HEK293 (cell line): ENCODE measurements at regions not wholly inside any gene's neighbourhood (a gene's known extent, or its start where the extent isn't known, plus 50 kb on each side); places are given as distances from the start of the nearest gene placed in this dataset.

ENCODE experiments used
- CTCF ChIA-PET: fragments of 350-600 bp; formaldehyde crosslinking; extraction: SDS; loops from one replicate; lab custom pipeline; 2021; ENCODE audit warnings: antibody characterized with exemption; lab: Yijun Ruan, JAX
- POLR2A ChIA-PET: fragments of 300-600 bp; formaldehyde crosslinking; extraction: SDS; loops from one replicate; lab custom pipeline; 2020; ENCODE audit warnings: antibody characterized with exemption, inconsistent platforms; lab: Yijun Ruan, JAX
- H3K27ac ChIP-seq: fragments of 200-500 bp; sonication (Bioruptor generic); 2 replicates; pipeline ENCODE4 v1.5.1; 2014; ENCODE audit warnings: low read depth, low read length, control low read depth, inconsistent platforms; ENCODE audit errors: extremely low read depth
- H3K36me3 ChIP-seq, 2 experiments: fragments of 200-500 bp in 1 of 2; sonication (Bioruptor generic) in 1 of 2; 1 replicate in 1 of 2; 2 replicates in 1 of 2; pipeline ENCODE4 v1.5.1; 2014 to 2017; ENCODE audit warnings: inconsistent platforms in 2 of 2, low read length in 2 of 2; ENCODE audit not compliant: control insufficient read depth in 2 of 2, insufficient read depth in 1 of 2
- H3K4me1 ChIP-seq: fragments of 200-500 bp; sonication (Bioruptor generic); 2 replicates; pipeline ENCODE4 v1.5.1; 2014; ENCODE audit warnings: mild to moderate bottlenecking, low read length, inconsistent platforms; ENCODE audit not compliant: control insufficient read depth, insufficient read depth
- H3K4me3 ChIP-seq: 2 replicates; pipeline ENCODE4 v1.5.1; 2011; ENCODE audit warnings: low read depth, mild to moderate bottlenecking, control low read depth, low read length, moderate library complexity
- H3K9me3 ChIP-seq: fragments of 200-500 bp; sonication (Bioruptor generic); 2 replicates; pipeline ENCODE4 v1.5.1; 2014; ENCODE audit warnings: low read depth, low read length, inconsistent platforms; ENCODE audit not compliant: control insufficient read depth, insufficient read depth
- BCL11A ChIP-seq: fragments of 450-650 bp; formaldehyde crosslinking; IDR thresholded peaks from 2 replicates; pipeline ENCODE4 v1.5.1; 2016; ENCODE audit warnings: low read depth, missing biosample characterization, missing genetic modification characterization
- HIC1 ChIP-seq: fragments of 450-650 bp; formaldehyde crosslinking; IDR thresholded peaks from 2 replicates; pipeline ENCODE4 v1.5.1; 2016; ENCODE audit warnings: missing biosample characterization, missing genetic modification characterization
- HOXC10 ChIP-seq: sonication (generic); formaldehyde crosslinking; IDR thresholded peaks from 2 replicates; pipeline ENCODE4 v1.8.1; 2023; ENCODE audit warnings: mild to moderate bottlenecking, missing genetic modification reagents
- KLF10 ChIP-seq: fragments of 450-650 bp; IDR thresholded peaks from 2 replicates; pipeline ENCODE4 v1.5.1; 2018; ENCODE audit warnings: missing biosample characterization, mild to moderate bottlenecking, missing genetic modification characterization
- KLF9 ChIP-seq: fragments of 450-650 bp; formaldehyde crosslinking; IDR thresholded peaks from 2 replicates; pipeline ENCODE4 v1.5.1; 2016; ENCODE audit warnings: missing biosample characterization, missing genetic modification characterization, low read depth
- TCF7L2 ChIP-seq: IDR thresholded peaks from 2 replicates; pipeline ENCODE4 v1.6.1; 2011; ENCODE audit warnings: low read depth, mild to moderate bottlenecking, inconsistent platforms, low read length, moderate library complexity, borderline replicate concordance
- WT1 ChIP-seq: fragments of 450-650 bp; formaldehyde crosslinking; IDR thresholded peaks from 2 replicates; pipeline ENCODE4 v1.5.1; 2016; ENCODE audit warnings: missing biosample characterization, missing genetic modification characterization
- ZEB2 ChIP-seq: fragments of 450-650 bp; formaldehyde crosslinking; IDR thresholded peaks from 2 replicates; pipeline ENCODE4 v1.5.1; 2016; ENCODE audit warnings: missing biosample characterization, missing genetic modification characterization
- ZFP3 ChIP-seq: fragments of 450-650 bp; formaldehyde crosslinking; IDR thresholded peaks from 2 replicates; pipeline ENCODE4 v1.5.1; 2016; ENCODE audit warnings: low read depth, missing biosample characterization, missing genetic modification characterization
- ZNF114 ChIP-seq: fragments of 450-650 bp; formaldehyde crosslinking; IDR thresholded peaks from 2 replicates; pipeline ENCODE4 v1.5.0; 2017; ENCODE audit warnings: missing biosample characterization, missing genetic modification characterization
- ZNF133 ChIP-seq: fragments of 450-650 bp; formaldehyde crosslinking; IDR thresholded peaks from 2 replicates; pipeline ENCODE4 v1.5.1; 2016; ENCODE audit warnings: missing biosample characterization, missing genetic modification characterization
- ZNF221 ChIP-seq: fragments of 450-650 bp; formaldehyde crosslinking; IDR thresholded peaks from 2 replicates; pipeline ENCODE4 v1.5.1; 2017; ENCODE audit warnings: missing biosample characterization, missing genetic modification characterization, borderline replicate concordance
- ZNF292 ChIP-seq: fragments of 450-650 bp; formaldehyde crosslinking; IDR thresholded peaks from 2 replicates; pipeline ENCODE4 v1.5.1; 2016; ENCODE audit warnings: low read depth, missing biosample characterization, missing genetic modification characterization, borderline replicate concordance
- ZNF302 ChIP-seq: fragments of 450-650 bp; formaldehyde crosslinking; IDR thresholded peaks from 2 replicates; pipeline ENCODE4 v1.5.1; 2016; ENCODE audit warnings: missing biosample characterization, missing genetic modification characterization, low read depth
- ZNF350 ChIP-seq: fragments of 450-650 bp; formaldehyde crosslinking; IDR thresholded peaks from 2 replicates; pipeline ENCODE4 v1.5.0; 2017; ENCODE audit warnings: missing biosample characterization, mild to moderate bottlenecking, missing genetic modification characterization
- ZNF404 ChIP-seq: fragments of 450-650 bp; formaldehyde crosslinking; IDR thresholded peaks from 2 replicates; pipeline ENCODE4 v1.5.1; 2017; ENCODE audit warnings: missing biosample characterization, missing genetic modification characterization
- ZNF423 ChIP-seq: fragments of 450-650 bp; formaldehyde crosslinking; IDR thresholded peaks from 2 replicates; pipeline ENCODE4 v1.5.1; 2016; ENCODE audit warnings: missing biosample characterization, missing genetic modification characterization
- ZNF48 ChIP-seq: fragments of 450-650 bp; formaldehyde crosslinking; IDR thresholded peaks from 2 replicates; pipeline ENCODE4 v1.5.1; 2016; ENCODE audit warnings: missing biosample characterization, missing genetic modification characterization
- ZNF560 ChIP-seq: fragments of 450-650 bp; formaldehyde crosslinking; IDR thresholded peaks from 2 replicates; pipeline ENCODE4 v1.5.1; 2017; ENCODE audit warnings: missing biosample characterization, missing genetic modification characterization, borderline replicate concordance
- ZNF585B ChIP-seq: fragments of 450-650 bp; formaldehyde crosslinking; IDR thresholded peaks from 2 replicates; pipeline ENCODE4 v1.5.1; 2016; ENCODE audit warnings: missing biosample characterization, missing genetic modification characterization
- ZNF624 ChIP-seq: fragments of 450-650 bp; formaldehyde crosslinking; IDR thresholded peaks from 2 replicates; pipeline ENCODE4 v1.5.1; 2017; ENCODE audit warnings: missing biosample characterization, missing genetic modification characterization
- ZNF76 ChIP-seq: fragments of 450-650 bp; formaldehyde crosslinking; IDR thresholded peaks from 2 replicates; pipeline ENCODE4; 2016; ENCODE audit warnings: low read depth, missing biosample characterization, missing genetic modification characterization, borderline replicate concordance
- ZNF777 ChIP-seq: fragments of 450-650 bp; formaldehyde crosslinking; IDR thresholded peaks from 2 replicates; pipeline ENCODE4 v1.5.1; 2017; ENCODE audit warnings: missing biosample characterization, missing genetic modification characterization, borderline replicate concordance
- ZSCAN30 ChIP-seq: fragments of 450-650 bp; IDR thresholded peaks from 2 replicates; pipeline ENCODE4 v1.5.1; 2018; ENCODE audit warnings: missing biosample characterization, mild to moderate bottlenecking, missing genetic modification characterization, moderate library complexity
- TF ChIP-seq, protein P1 (sequence below): fragments of 450-650 bp; formaldehyde crosslinking; IDR thresholded peaks from 2 replicates; pipeline ENCODE4 v1.5.1; 2016; ENCODE audit warnings: missing biosample characterization, missing genetic modification characterization

- no peak overlapping the region for H3K27ac ChIP-seq
- ChIA-PET POLR2A (no interaction called here), CTCF (no interaction called here)
- TF ChIP-seq ZFP3 (tag by site-specific recombination), result no peak
- H3K9me3 ChIP-seq, result no peaks in the 10 kb centered on the region
- H3K4me3 ChIP-seq, result no peak overlapping the region
- no peaks in the 10 kb centered on the region for H3K4me1 ChIP-seq
- no peaks in the 10 kb centered on the region for H3K36me3 ChIP-seq
Observed at GRCh38 chr1:79186260-79186659, 179.7 kb upstream of the ADGRL4 start.

- POLR2A ChIA-PET, result no interaction called here
- H3K9me3 ChIP-seq, result no peaks in the 10 kb centered on the region
- TF ChIP-seq TCF7L2 (no peak), ZNF133 (tag by site-specific recombination) (no peak), ZNF221 (tag by site-specific recombination) (no peak), ZSCAN30 (no peak), ZEB2 (tag by site-specific recombination) (no peak), ZNF76 (no peak), ZNF777 (tag by site-specific recombination) (no peak)
- TF ChIP-seq, protein P1, sequence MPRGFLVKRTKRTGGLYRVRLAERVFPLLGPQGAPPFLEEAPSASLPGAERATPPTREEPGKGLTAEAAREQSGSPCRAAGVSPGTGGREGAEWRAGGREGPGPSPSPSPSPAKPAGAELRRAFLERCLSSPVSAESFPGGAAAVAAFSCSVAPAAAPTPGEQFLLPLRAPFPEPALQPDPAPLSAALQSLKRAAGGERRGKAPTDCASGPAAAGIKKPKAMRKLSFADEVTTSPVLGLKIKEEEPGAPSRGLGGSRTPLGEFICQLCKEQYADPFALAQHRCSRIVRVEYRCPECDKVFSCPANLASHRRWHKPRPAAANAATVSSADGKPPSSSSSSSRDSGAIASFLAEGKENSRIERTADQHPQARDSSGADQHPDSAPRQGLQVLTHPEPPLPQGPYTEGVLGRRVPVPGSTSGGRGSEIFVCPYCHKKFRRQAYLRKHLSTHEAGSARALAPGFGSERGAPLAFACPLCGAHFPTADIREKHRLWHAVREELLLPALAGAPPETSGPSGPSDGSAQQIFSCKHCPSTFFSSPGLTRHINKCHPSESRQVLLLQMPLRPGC, result no peak
- TF ChIP-seq, all 188 proteins: peak for 0
- no peak overlapping the region for H3K4me3 ChIP-seq
- CTCF ChIA-PET, result interaction anchor here (1.1 kb wide), 1 partner anchor 337 kb away, joined by 3 read pairs; no protein-coding TSS in a partner anchor
- H3K27ac ChIP-seq, result no peak overlapping the region
- no peaks in the 10 kb centered on the region for H3K4me1 ChIP-seq
- H3K36me3 ChIP-seq, result no peaks in the 10 kb centered on the region
Observed at GRCh38 chr1:79177844-79178243, 171.3 kb upstream of the ADGRL4 start.

DNA sequence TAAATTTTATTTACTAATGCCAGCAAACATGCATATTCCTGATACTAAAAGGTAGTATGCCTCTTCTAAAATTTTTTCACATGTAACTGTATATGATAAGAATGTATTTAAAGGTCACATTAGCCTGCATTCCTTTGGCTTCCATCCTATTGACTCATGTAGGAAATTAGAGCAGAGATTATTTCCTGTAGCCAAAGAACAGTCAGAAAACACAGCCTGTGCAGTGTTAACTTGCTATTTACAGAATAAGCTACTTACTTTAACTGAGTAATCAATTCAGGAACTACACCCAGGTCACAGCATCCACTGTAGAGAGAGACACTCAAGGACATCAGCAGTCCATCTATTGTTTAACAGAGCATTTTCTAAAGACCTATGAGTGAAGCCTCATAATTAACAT is 154.5 kb upstream of the ADGRL4 start:
- POLR2A ChIA-PET, result no interaction called here

GRCh38 chr1:79155991-79156390 is 149.5 kb upstream of the ADGRL4 start:
- Histone ChIP-seq H3K9me3 (no peaks in the 10 kb centered on the region), H3K4me3 (no peak overlapping the region), H3K36me3 (no peaks in the 10 kb centered on the region), H3K27ac (no peak overlapping the region), H3K4me1 (no peaks in the 10 kb centered on the region)
- ChIA-PET CTCF (no interaction called here), POLR2A (no interaction called here)
- TF ChIP-seq ZNF302 (tag by site-specific recombination), result no peak
- no peak for TF ChIP-seq ZNF585B (tag by site-specific recombination)
- TF ChIP-seq, protein P1, result no peak
- TF ChIP-seq KLF10, result no peak
- TF ChIP-seq WT1, result no peak
- no peak for TF ChIP-seq ZNF292

More for the DNA sequence above, 154.5 kb upstream of the ADGRL4 start:
- CTCF ChIA-PET, result no interaction called here
- no peaks in the 10 kb centered on the region for H3K4me1 ChIP-seq
- no peaks in the 10 kb centered on the region for H3K36me3 ChIP-seq
- no peak for TF ChIP-seq ZNF423 (tag by site-specific recombination)
- TF ChIP-seq ZNF404 (tag by site-specific recombination), result no peak
- TF ChIP-seq HOXC10 (CRISPR knock-in tag), result no peak
- TF ChIP-seq HIC1 (tag by site-specific recombination), result no peak
- no peak for TF ChIP-seq ZNF48 (tag by site-specific recombination)
- no peak for TF ChIP-seq ZNF624 (tag by site-specific recombination)
- TF ChIP-seq BCL11A (tag by site-specific recombination), result no peak
- no peak for TF ChIP-seq ZNF560 (tag by site-specific recombination)
- TF ChIP-seq ZNF114 (tag by site-specific recombination), result no peak
- no peak for TF ChIP-seq KLF9 (tag by site-specific recombination)
- no peak for TF ChIP-seq ZNF350 (tag by site-specific recombination)
- TF ChIP-seq, all 188 proteins: peak for 0
- Histone ChIP-seq H3K4me3 (no peak overlapping the region), H3K9me3 (no peaks in the 10 kb centered on the region), H3K27ac (no peak overlapping the region)
